Fibroblast of lung (primary cell): ENCODE measurements at regions not wholly inside any gene's neighbourhood (a gene's known extent, or its start where the extent isn't known, plus 50 kb on each side); places are given as distances from the start of the nearest gene placed in this dataset.

Experiments used
- DNase-seq, 2 donors: peaks; one replicate each; pipeline versions ENCODE4 v3.0.0 to v3.0.0-alpha.2; 2010; ENCODE audit warnings: low read depth in 2 of 2
- H2AFZ ChIP-seq: 2 replicates; pipeline ENCODE4 v1.5.1; 2012; ENCODE audit warnings: low read length, control low read depth, inconsistent platforms
- H3K27ac ChIP-seq: 2 replicates; pipeline ENCODE4 v1.5.1; 2011; ENCODE audit warnings: low read length, control low read depth; ENCODE audit not compliant: insufficient read depth
- H3K27me3 ChIP-seq: 2 replicates; pipeline ENCODE4 v1.5.1; 2011; ENCODE audit warnings: mild to moderate bottlenecking, low read length; ENCODE audit not compliant: control insufficient read depth, insufficient read depth
- H3K36me3 ChIP-seq: 2 replicates; pipeline ENCODE4 v1.5.1; 2011; ENCODE audit warnings: low read length; ENCODE audit not compliant: control insufficient read depth, insufficient read depth
- H3K4me1 ChIP-seq: 2 replicates; pipeline ENCODE4 v1.5.1; 2011; ENCODE audit warnings: low read length; ENCODE audit not compliant: control insufficient read depth, insufficient read depth; ENCODE audit errors: extremely low read depth
- H3K4me2 ChIP-seq: 2 replicates; pipeline ENCODE4 v1.5.1; 2011; ENCODE audit warnings: low read length, control low read depth; ENCODE audit not compliant: insufficient read depth; ENCODE audit errors: extremely low read depth
- H3K4me3 ChIP-seq, 4 experiments: fragments of 200-600 bp in 1 of 4; sonication (generic) in 1 of 4; replicated peaks in 1 of 4; 2 replicates each; pipeline ENCODE4 v1.5.1; 2011 to 2016; ENCODE audit warnings: low read length in 4 of 4, low read depth in 3 of 4, mild to moderate bottlenecking in 3 of 4, control low read depth in 2 of 4, inconsistent platforms in 1 of 4, mixed read lengths in 1 of 4; ENCODE audit not compliant: insufficient read depth in 1 of 4; ENCODE audit errors: control extremely low read depth in 1 of 4
- H3K79me2 ChIP-seq: 2 replicates; pipeline ENCODE4 v1.5.1; 2012; ENCODE audit warnings: mild to moderate bottlenecking, low read length, inconsistent platforms; ENCODE audit not compliant: control insufficient read depth, insufficient read depth
- H3K9ac ChIP-seq: 2 replicates; pipeline ENCODE4 v1.5.1; 2011; ENCODE audit warnings: mild to moderate bottlenecking, low read length, control low read depth; ENCODE audit not compliant: insufficient read depth
- H3K9me3 ChIP-seq: 2 replicates; pipeline ENCODE4 v1.5.1; 2012; ENCODE audit warnings: low read depth, low read length; ENCODE audit not compliant: control insufficient read depth, insufficient read depth
- H4K20me1 ChIP-seq: 2 replicates; pipeline ENCODE4 v1.5.1; 2011; ENCODE audit warnings: low read length; ENCODE audit not compliant: control insufficient read depth, insufficient read depth; ENCODE audit errors: extremely low read depth
- CTCF ChIP-seq, 2 donors: IDR thresholded peaks in 1 of 2; conservative IDR thresholded peaks in 1 of 2; 1 replicate in 1 of 2; 2 replicates in 1 of 2; pipeline ENCODE4 v1.5.1; 2011 to 2012; ENCODE audit warnings: low read length in 2 of 2, control low read depth in 1 of 2, inconsistent platforms in 1 of 2, low read depth in 1 of 2, mild to moderate bottlenecking in 1 of 2
- EZH2 ChIP-seq: IDR thresholded peaks from 2 replicates; pipeline ENCODE4 v1.5.1; 2012; ENCODE audit warnings: low read length, control low read depth, mild to moderate bottlenecking; ENCODE audit errors: missing control alignments

GRCh38 chr1:30650968-30651320, 72.4 kb downstream of the MATN1 start:
- Histone ChIP-seq H3K36me3 (no peaks in the 10 kb centered on the region), H3K79me2 (no peaks in the 10 kb centered on the region), H3K9me3 (no peaks in the 10 kb centered on the region), H2AFZ (no peak overlapping the region), H4K20me1 (no peaks in the 10 kb centered on the region), H3K4me1 (no peaks in the 10 kb centered on the region), H3K27me3 (no peaks in the 10 kb centered on the region), H3K4me2 (no peak overlapping the region), H3K27ac (no peak overlapping the region), H3K9ac (no peak overlapping the region), H3K4me3 (no peak overlapping the region)
- TF ChIP-seq CTCF (conservative IDR thresholded peaks at IDR 0.05 in 1 of 2, IDR thresholded peaks at IDR 0.05 in 1 of 2; ENCODE audit: low read depth in 1 of 2, low read length in 2 of 2) (no peak), EZH2 (no peak)
- no peak for DNase-seq

- Histone ChIP-seq H3K27me3 (no peaks in the 10 kb centered on the region), H3K9ac (no peak overlapping the region), H3K36me3 (no peaks in the 10 kb centered on the region), H3K4me1 (no peaks in the 10 kb centered on the region), H3K9me3 (no peaks in the 10 kb centered on the region), H3K4me3 (no peak overlapping the region), H3K4me2 (no peak overlapping the region), H3K27ac (no peak overlapping the region), H3K79me2 (no peaks in the 10 kb centered on the region), H4K20me1 (no peaks in the 10 kb centered on the region), H2AFZ (no peak overlapping the region)
- no peak for DNase-seq
- TF ChIP-seq EZH2 = no peak
- no peak for TF ChIP-seq CTCF (conservative IDR thresholded peaks at IDR 0.05 in 1 of 2, IDR thresholded peaks at IDR 0.05 in 1 of 2; ENCODE audit: low read depth in 1 of 2, low read length in 2 of 2)
Observed at GRCh38 chr1:30650038-30650967, 73.1 kb downstream of the MATN1 start.

GRCh38 chr1:30649321-30649991, 73.9 kb downstream of the MATN1 start:
- Histone ChIP-seq H3K27ac (no peak overlapping the region), H3K4me2 (no peak overlapping the region), H3K9me3 (no peaks in the 10 kb centered on the region), H3K36me3 (no peaks in the 10 kb centered on the region), H2AFZ (no peak overlapping the region), H3K4me3 (no peak overlapping the region), H4K20me1 (no peaks in the 10 kb centered on the region), H3K4me1 (no peaks in the 10 kb centered on the region), H3K79me2 (no peaks in the 10 kb centered on the region), H3K27me3 (no peaks in the 10 kb centered on the region), H3K9ac (no peak overlapping the region)
- DNase-seq = no peak
- TF ChIP-seq EZH2 = no peak
- TF ChIP-seq CTCF (conservative IDR thresholded peaks at IDR 0.05 in 1 of 2, IDR thresholded peaks at IDR 0.05 in 1 of 2; ENCODE audit: low read depth in 1 of 2, low read length in 2 of 2) = no peak
